Kidney (tissue), 13 donors: ENCODE measurements at regions not wholly inside any gene's neighbourhood (a gene's known extent, or its start where the extent isn't known, plus 50 kb on each side); places are given as distances from the start of the nearest gene placed in this dataset.
A peak's percentile ranks its signal among the peaks of the same experiment; 100 is the strongest.
"Not testable (repeated sequence)": the region's sequence is repeated elsewhere in the genome, so short reads cannot be mapped to it uniquely, and the experiment has no call there.

Experiments used
- DNase-seq, 5 donors: peaks; one replicate each; pipeline ENCODE4 v3.0.0-alpha.2; 2013 to 2020
- FAIRE-seq: peaks from 2 replicates; lab custom pipeline; 2012; peaks lifted over from hg19 to GRCh38; lab: Jason Lieb, UNC
- H3K27ac ChIP-seq, 2 donors: one replicate each; pipeline ENCODE4 v1.7.0; 2013; ENCODE audit warnings: low read depth in 2 of 2, low read length in 2 of 2, inconsistent platforms in 1 of 2
- H3K27me3 ChIP-seq: one replicate; pipeline ENCODE4 v1.7.1; 2013; ENCODE audit warnings: low read length, inconsistent platforms; ENCODE audit not compliant: control insufficient read depth, insufficient read depth
- H3K36me3 ChIP-seq, 3 donors: one replicate each; pipeline versions ENCODE4 v1.7.0 to v1.7.1; 2013; ENCODE audit warnings: low read length in 3 of 3, control low read depth in 1 of 3, inconsistent platforms in 1 of 3; ENCODE audit not compliant: insufficient read depth in 3 of 3, control insufficient read depth in 2 of 3
- H3K4me1 ChIP-seq, 3 donors: one replicate each; pipeline versions ENCODE4 v1.7.0 to v1.7.1; 2013; ENCODE audit warnings: low read length in 3 of 3, inconsistent platforms in 1 of 3, low read depth in 1 of 3; ENCODE audit not compliant: control insufficient read depth in 2 of 3, insufficient read depth in 2 of 3
- H3K4me3 ChIP-seq, 3 donors: one replicate each; pipeline versions ENCODE4 v1.7.0 to v1.8.1; 2013; ENCODE audit warnings: low read length in 3 of 3, control low read depth in 1 of 3, inconsistent platforms in 1 of 3
- H3K9ac ChIP-seq, 3 donors: one replicate each; pipeline versions ENCODE4 v1.7.0 to v1.7.1; 2013; ENCODE audit warnings: low read length in 3 of 3, control low read depth in 1 of 3, inconsistent platforms in 1 of 3
- H3K9me3 ChIP-seq, 3 donors: one replicate each; pipeline versions ENCODE4 v1.7.0 to v1.7.1; 2013; ENCODE audit warnings: low read length in 3 of 3, control low read depth in 1 of 3, inconsistent platforms in 1 of 3; ENCODE audit not compliant: control insufficient read depth in 2 of 3, insufficient read depth in 1 of 3
- CTCF ChIP-seq: IDR thresholded peaks from 3 replicates; pipeline ENCODE4 v1.5.1; 2012; ENCODE audit warnings: mild to moderate bottlenecking, moderate library complexity, borderline replicate concordance; ENCODE audit not compliant: insufficient read depth; ENCODE audit errors: extremely low read depth
- intact Hi-C: fragments of 100-400 bp; cut with DNase I; formaldehyde crosslinking; loops from one replicate; pipeline ENCODE4 v1.11.1; 2022
- donor health status: control.
- donor health status: control.
- donor health status: control.
- donor health status: control.
- donor health status: control.
- donor health status: DM: yes; HTN: yes; CAD: no.
- donor health status: Normal renal cell carcinoma (clear cell type).

- intact Hi-C loops = no loop called here
- DNase-seq = peak in 4 of 5 donors; percentile 34 to 68 (median 44)
- no peak for FAIRE-seq
- Histone ChIP-seq H3K4me1 (peaks cover 0 to 6% (median 0%) of the 10 kb centered on the region in 3 donors), H3K27ac (peak overlapping the region; percentile 76 to 86), H3K27me3 (no peaks in the 10 kb centered on the region), H3K4me3 (peak overlapping the region in 2 of 3 donors; percentile 57 to 64), H3K9me3 (no peaks in the 10 kb centered on the region), H3K36me3 (no peaks in the 10 kb centered on the region), H3K9ac (peak overlapping the region in 1 of 3 donors; percentile 42)
- TF ChIP-seq CTCF = no peak
These were observed 61.4 kb upstream of the VCAM1 start for GRCh38 chr1:100657876-100658715.

GRCh38 chr1:100658716-100659026 lies 60.9 kb upstream of the VCAM1 start:
- peak overlapping the region; percentile 76 to 86 for H3K27ac ChIP-seq
- H3K9me3 ChIP-seq = no peaks in the 10 kb centered on the region
- no peaks in the 10 kb centered on the region for H3K36me3 ChIP-seq
- no peak for FAIRE-seq
- H3K9ac ChIP-seq = no peak overlapping the region
- intact Hi-C loops = no loop called here
- no peak for TF ChIP-seq CTCF
- no peaks in the 10 kb centered on the region for H3K27me3 ChIP-seq
- peak in 3 of 5 donors; percentile 11 to 40 (median 25) for DNase-seq
- H3K4me3 ChIP-seq = peak overlapping the region in 2 of 3 donors; percentile 54 to 57
- H3K4me1 ChIP-seq = peaks cover 0 to 6% (median 0%) of the 10 kb centered on the region in 3 donors

- TF ChIP-seq CTCF = no peak
- H3K4me1 ChIP-seq = peaks cover 0 to 4% (median 0%) of the 10 kb centered on the region in 3 donors
- H3K36me3 ChIP-seq = no peaks in the 10 kb centered on the region
- intact Hi-C loops = no loop called here
- H3K27ac ChIP-seq = no peak overlapping the region
- DNase-seq (no peak), FAIRE-seq (no peak)
- H3K9me3 ChIP-seq = no peaks in the 10 kb centered on the region
- H3K9ac ChIP-seq = no peak overlapping the region
- H3K27me3 ChIP-seq = no peaks in the 10 kb centered on the region
- peak overlapping the region in 1 of 3 donors; percentile 7 for H3K4me3 ChIP-seq
These were observed 58.4 kb upstream of the VCAM1 start for GRCh38 chr1:100661176-100661575.

- H3K27me3 ChIP-seq, intact Hi-C loops, H3K36me3 ChIP-seq, H3K4me1 ChIP-seq, DNase-seq, H3K9ac ChIP-seq, H3K4me3 ChIP-seq, H3K9me3 ChIP-seq, H3K27ac ChIP-seq, FAIRE-seq: not testable (repeated sequence)
These were observed 51.0 kb upstream of the VCAM1 start for GRCh38 chr1:100668494-100668893.
